ENCODE measurements at regions not wholly inside any gene's neighbourhood (a gene's known extent, or its start where the extent isn't known, plus 50 kb on each side); places are given as distances from the start of the nearest gene placed in this dataset.
A peak's percentile ranks its signal among the peaks of the same experiment; 100 is the strongest.

DNA sequence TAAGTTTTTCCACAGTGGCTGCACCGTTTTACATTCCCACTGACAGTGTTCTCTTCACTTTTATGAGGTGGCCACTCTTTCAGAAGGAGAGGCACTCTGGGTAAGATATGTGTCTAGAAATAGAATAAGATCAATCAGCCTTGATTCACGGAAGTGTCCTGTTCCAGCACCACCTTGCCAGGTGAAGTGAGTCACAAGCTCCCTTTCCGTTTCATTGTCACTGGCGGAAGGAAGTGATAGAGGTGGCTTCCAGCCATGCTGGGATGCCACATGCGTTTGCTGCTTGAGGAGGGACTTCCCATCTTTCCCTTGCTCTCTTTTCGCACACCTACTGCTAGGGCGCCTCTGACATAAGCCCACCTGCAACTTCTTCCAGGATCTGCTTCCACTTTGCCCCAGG lies 217.1 kb downstream of the PIK3R1 start:
- no peak for DNase-seq

DNA sequence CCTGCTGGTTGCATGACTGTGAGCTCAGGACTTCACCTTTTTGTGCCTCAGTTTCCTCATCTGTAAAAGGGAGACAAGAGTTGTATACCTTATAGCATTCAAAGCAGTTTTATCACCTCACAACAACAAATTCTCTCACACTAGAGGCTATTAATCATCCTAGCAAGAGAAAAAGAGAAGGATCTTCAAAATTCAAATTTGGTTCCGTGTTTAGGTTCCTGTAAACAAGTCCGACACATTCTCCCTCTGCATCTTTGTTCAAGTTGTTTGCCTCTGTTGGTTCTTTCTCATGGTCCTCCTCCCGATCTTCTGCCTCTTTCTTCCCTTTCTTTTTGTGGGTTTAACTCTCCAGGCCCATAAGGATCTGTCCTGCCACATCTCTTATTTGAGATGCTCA lies 218.0 kb downstream of the PIK3R1 start:
- no peak for DNase-seq

DNA sequence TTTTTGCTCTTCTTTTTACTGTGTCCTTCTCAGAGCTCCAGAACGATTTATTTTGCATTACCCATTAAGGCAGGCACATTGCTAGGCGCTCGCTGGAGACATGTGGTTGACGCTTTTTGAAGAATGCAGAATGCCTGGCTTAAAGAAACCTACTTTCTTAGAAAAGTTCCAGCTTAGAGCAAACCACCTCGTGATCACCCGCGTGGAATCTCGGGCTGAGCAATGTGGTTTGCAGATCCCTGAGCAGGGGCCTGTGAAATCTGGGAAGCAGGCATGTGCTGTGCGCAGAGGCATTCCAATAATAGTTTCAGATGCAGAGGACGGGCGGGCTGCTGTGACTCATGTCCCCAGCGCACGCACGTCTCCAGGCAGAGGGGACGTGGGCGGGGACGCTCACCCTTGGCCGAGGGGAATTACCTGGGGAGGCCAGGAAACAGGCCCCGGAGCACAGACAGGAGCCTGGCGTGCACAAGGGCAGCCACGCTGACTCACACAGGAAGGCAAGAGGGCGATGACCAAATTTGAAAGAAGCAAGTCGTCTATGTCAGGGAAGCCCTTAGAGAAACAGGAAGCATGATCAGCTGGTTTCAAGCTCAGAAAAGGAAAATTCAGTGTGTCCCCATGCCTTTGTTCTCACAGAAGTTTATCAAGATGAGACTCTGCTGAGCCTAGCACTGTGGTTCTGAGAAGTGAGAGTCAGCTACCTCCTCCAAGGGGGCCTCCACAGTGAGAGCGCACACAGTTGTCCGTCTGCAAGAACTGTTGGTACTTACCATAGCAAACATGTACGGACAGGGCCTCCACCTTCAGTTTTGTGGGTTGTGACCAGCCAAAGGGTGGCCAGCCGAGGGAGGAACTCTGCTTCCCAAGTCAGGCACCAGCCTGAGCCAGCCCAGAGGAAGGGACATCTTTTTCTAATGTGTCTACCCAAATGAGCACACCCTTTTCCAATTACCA lies 218.6 kb downstream of the PIK3R1 start:
- DNase-seq, result peak; percentile 89

DNA sequence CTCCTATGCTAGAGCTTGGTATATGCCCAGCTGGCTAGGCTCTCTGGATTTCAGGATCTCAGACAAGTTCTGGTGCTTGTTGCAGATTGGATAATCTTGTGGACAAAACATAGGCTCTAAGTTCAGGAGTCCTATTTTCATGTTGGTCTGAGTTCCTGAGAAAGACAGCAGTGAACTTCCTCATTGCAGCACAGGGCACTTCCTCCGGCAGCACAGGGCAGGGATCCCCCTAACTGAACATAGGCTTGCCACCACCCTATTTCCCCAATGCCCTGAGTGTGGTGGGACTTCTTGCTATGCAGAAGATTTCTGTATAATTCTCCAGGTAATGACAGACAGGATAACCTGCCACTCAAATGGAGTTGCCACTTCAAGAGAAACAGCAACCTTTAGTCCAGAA lies 220.1 kb downstream of the PIK3R1 start:
- peak; percentile 22 for DNase-seq

DNA sequence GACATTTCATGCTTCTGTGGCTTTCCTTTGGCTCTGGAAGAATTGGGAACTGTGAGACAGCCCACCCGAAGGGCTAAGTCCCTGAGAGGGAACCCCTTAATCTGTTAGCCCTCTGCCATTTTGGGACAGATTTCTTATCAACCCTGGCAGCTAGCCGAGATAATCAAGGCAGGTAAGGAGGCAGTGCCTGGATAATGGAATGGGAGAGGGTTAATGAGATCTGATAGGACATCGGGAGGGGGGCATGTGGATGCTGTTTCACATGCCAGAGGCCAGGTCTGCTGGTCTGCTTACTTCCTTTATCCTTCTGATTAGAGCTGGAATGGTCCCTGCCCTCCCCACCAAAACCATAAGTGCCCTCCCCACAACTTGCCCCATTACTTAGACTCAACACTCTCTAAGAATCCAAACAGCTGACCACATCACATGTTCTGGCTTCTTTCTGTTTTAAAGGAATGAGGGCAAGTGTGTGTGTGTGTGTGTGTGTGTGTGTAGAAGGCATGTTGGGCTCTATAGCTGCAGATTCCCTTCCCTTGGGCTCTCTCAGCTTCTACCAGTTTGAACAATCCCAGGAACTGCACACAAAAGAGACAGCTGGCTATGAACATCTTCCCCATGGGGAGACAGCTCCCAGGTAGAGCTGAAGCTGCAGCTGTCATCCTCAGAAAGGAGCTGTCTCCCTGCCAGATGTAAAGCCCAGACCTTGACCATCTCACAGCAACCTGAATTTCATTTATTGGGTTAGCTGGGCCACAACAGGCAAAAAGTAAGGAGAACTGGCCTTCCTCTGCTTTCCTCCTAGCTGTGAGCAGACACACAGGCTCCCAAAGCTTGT lies 221.3 kb downstream of the PIK3R1 start:
- peak; percentile 16 for DNase-seq

DNA sequence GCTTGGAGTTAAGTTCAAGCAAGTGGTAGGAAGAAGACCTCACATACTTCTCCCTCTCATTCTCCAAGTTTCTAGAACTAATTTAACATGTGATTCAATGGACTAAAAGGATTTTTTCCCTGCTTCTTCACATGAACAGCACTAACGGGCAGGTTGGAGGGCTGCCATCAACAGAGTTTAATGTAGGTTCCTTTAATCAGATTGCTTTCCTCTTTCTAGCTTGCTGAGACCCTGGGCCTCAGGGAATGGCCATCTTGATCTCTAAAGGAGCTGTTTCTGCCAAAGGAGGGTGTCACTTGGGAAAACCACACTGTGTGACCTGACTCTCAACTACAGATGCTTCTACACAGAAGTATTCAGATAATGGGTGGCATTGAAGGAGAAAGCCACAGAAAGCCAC lies 223.3 kb downstream of the PIK3R1 start:
- no peak for DNase-seq

DNA sequence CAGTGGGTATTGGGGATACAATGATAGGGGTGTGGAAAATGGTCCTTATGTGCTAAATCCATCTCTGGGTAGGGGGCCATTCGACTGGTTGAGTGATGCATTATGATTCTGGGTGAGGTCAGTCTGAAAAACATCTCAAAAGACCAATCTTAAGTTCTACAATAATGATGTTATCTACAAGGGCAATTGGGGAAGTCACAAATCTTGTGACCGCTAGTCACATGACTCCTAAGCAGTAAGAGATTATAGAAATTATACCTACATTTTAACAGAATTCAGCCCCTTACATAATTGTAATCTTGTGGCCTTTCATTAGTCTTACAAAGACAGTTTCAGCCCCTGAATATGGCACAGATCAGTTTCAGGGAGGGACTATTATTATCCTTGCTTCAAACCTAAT lies 224.7 kb downstream of the PIK3R1 start:
- DNase-seq, result no peak

DNA sequence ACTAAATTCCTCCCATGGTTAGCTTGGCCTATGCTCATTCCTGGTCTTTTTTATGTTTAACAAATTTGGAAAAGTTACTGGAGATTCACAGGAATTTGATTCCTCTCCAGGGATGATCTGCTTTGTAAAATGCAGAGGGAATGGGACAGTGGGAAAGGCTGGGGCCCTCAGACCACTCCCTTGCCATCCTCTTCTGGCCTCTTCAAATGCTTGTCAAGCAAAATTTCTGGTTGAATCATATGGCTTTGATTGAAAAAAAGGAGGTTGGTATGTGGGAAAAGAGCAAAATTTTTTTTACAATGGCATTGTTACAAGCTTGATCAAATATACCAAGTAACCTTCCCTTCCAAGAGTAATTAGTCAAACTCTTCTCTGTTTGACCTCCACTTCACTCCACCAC lies 225.1 kb downstream of the PIK3R1 start:
- no peak for DNase-seq

DNA sequence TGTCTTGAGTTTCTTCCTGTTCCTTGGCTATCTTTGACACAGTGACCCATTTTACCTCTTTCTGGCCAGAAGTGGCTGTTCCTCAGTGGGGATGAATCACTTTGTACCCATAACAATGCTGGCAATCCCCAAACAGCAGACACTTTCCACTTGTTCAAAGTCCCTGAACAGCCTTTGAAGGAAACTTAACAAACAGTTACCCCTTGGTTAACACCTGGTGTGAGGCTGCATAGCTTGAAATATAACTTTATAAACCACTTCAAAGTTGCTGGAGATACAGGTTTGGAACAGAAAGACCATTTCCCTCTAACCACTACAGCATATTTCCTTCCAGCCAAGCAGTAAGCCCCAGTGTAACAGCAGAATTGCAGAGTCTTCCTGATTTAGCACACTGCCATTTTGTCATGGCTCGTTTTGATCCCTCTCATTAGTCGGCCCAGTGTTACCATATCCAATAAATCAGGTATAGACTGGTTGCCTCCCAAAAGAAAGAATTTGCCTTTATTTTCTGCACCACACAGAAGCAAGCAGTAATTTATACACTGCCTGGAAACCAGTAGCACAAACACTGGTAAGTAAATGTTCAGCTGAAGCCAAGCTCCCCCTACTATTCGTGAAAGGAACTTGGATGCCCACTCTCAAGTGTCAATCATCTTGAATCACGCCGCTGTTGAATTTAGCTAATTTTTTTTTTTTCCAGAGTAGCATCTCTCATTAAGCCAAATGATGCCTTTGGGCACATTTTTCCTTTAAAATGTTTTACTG lies 225.9 kb downstream of the PIK3R1 start:
- no peak for DNase-seq

DNA sequence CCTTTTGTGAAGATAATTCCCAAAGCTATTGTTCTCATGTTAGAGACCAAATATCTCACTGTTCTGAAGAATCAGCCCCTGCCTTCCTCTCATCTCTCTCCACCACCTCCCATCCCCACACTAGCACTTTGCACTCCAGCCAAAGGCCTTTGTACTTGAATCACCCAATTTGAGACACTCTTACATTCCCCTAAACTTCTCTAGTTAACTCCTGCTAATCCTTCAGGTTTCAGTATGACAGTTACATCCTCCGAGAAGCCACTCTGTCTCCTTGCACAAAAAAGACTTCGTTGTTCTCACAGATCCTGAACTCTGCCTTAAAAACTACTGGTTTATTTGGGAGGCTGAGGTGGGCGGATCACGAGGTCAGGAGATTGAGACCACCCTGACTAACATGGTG lies 227.5 kb downstream of the PIK3R1 start:
- DNase-seq, result no peak

DNA sequence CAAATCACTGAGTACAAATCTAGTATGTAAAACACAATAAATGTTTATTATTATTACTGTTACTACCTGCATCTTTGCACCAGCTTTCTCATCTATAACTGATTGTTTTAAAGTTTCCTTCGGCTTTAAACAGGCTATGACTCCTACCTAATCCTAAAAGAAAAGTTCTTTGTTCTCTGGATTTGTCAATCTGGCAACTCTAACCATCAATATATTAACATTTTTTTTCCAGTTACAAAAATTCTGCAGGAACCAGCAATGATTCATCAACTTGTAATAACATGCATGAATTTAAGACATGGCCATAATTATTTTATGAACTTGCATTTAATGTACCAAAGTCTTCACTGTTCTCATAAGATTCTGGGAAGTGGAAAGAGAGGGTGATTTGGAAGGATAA lies 228.5 kb downstream of the PIK3R1 start:
- DNase-seq, result no peak

DNA sequence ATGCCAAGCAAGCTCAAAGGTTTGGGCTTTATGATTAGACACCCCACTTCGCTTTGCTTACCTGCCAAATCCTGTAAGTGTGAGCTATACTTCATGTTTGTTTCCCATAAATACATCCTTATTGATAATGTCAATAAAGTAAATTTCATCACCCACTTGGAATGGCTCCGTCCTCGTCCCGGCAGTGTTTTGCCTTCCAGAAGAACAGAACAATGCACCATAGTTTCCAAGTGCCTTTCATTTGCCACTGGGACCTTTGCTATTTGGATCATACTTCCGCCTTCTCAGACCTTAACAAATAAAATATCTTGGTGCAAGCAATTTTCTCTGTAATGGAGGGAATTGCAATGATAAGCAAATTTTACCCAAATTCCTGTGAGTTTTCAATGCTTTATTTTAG lies 229.3 kb downstream of the PIK3R1 start:
- no peak for DNase-seq

DNA sequence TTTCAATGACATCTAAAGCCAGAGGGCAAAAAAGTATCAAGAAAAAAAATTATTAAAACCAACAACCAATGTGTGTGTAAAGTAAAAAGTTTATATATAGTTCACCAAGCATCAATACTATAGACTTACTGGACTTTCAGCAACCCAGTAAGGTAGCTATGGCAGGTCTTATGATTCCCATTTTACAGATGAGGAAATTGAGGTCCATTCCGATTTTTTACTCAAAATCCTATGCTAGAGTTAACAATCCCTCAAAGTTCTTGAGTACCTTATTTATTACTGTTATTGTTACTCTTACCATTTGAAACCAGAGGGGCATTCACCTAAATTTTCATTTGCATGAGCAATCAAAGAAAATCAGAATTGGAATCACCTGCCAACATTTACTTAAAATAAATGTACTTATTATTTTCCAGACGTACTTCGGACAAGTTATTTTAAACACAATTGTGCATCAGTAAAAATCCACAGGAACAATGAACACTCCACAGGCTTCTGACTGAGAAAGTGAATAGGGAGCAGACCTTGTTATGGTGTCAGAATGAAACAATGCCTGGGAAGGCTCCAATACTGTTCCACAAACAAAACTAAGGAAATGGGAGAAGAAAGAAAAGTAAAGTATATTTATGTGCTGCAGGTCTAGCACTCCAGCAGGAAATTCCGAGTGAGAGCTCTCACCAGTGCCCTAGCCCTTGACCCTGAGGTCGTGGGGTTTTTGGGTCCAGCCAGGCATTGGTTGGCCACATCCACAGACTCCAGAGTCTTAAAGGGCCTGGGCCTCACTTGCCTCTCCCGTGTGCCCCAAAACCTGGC lies 229.9 kb downstream of the PIK3R1 start:
- no peak for DNase-seq

DNA sequence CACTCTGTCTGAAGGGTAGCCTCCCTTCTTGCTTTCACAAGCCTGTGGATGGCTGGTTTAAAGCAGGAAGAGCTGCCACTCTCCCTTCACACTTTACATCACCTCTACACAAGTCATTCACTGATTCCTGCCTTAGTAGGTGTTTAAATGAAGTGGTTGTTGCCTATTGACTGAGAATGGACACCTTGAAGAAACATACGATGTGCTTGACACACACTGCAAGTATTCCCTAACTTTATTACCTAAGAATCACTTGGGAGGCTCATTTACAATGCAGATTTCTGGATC lies 230.5 kb downstream of the PIK3R1 start:
- no peak for DNase-seq

DNA sequence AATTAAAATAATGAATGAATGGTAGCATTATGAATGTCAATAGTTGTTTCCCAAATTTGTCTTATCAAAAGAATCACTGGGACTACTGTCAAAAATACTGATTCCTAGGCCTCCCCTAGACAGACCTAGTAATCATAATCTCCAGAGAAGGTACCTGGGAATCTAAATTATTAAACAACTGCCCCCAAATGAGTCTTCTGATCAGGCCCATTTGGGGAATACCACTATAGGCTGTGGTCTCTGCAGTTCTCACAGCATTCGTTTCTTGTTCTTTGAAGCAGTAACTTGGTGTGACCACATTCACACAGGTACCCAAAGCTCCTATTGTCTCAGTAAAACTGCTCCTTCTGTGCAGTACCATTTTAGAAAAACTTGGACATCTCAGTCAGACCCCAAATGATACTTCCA lies 230.9 kb downstream of the PIK3R1 start:
- DNase-seq, result no peak

DNA sequence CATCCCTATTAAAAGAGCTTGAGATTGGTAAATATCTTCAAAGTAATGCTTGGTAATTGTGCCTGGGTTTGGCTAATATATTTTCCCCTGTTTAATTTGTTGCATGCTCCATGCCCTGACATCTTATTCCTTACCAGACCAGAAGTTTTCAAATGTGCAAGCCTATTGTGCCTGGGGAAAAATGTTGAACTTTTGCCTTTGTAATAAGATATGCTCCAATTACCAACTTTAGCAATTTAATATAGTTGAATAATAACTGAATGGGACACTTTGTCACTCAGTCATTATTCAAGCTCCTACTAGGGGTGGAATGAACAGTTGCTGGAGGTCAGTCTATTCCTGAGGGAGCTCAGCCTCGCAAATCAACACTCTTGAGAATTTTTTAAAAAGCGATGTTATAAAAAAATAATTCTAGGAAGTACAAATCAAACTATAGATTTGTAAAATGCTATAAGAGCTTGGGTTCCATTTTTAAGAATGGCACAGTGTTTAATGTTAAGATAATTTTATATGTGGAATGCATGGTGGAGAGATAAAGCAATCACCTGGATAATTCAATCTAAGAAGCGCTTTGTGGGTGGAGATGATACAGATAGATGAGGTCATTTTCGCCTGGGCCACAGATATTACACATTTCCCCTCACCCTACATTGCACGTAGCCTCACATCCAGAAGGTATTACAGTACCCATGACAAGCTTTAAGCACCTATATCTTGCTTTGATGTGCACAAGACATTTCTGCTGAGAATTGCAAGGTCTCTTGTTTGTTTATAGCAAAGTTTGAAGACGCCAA lies 231.8 kb downstream of the PIK3R1 start:
- DNase-seq, result no peak

DNA sequence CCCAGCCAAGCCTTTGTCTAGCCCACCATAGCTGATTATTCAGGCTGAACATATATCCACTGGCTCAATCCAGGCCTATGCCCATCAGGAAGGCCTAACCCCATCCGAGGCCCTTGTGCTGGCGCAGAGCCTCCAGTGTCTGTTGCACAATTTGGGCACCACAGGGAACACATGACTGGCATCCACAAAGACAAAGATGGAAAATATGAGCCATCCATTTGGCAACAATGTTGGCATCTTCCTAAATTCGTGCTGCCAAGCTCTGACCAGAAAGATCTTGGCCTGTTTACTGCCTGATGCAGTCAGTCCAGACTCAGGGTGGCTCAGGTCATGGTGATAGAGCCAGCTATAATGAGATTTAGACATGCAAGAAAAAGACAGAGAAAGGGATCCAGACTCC lies 233.8 kb downstream of the PIK3R1 start:
- no peak for DNase-seq

DNA sequence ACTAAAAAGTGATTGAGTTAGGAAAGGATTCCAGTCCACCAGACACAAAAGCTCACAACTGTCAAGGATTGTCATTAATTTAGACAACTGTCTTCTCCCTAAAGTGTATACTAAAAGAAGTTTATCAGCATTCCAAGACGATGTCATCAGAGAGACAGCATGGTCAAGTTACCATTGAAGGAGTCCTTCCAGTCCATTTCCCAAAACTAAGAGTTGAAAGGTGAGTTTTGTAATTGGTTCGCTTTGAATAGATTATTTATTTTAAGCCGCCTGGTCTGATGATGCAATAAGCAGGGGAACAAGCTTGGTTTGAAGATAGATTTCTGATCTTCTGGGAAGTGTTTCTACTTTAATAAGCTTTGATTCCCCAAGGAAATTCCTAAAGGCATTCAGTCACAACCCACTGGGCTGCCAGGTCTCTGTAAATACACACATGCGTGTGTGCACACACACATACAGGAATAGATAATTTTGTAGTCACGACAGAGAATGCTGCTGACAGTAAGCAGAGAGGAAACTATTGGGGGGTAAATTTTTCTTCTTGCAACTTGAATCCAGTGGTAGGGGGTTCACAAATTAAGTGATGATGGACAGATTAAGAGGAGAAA lies 234.8 kb downstream of the PIK3R1 start:
- DNase-seq, result no peak

DNA sequence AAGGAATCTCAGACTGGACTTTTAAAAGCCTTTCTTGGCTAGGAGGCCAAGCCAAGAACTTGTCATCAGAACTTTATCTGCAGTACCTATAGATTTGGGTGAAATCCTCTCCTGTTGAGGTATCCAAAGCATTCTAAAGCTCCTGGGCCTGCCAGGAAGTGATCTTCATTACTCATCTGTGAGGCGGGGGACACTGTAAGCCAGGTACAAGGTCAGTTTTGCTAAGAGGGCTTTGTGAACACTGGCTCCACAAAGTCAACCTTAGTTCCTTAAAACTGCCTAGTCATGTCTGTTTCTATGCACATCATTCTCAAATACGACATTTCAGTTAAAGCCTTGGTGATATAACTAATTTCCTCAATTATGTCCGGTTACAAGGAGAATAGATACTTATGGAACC lies 236.7 kb downstream of the PIK3R1 start:
- DNase-seq, result peak; percentile 11

DNA sequence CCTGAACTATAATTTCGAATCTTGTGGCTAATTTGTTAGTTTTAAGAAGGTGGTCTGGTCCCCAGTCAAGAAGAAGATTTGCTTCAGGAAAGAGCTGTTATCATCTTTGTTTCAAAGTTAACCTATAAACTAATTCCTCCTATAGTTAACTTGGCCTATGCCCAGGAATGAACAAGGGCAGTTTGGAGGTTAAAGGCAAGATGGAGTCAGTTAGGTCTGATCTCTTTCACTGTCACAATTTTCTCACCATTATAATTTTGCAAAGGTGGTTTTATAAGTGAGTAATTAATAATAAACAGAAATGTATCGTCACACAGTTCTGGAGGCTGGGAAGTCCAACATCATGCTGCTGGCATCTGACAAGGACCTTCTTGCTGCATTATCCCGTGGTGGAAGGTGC lies 238.6 kb downstream of the PIK3R1 start:
- DNase-seq, result no peak

DNA sequence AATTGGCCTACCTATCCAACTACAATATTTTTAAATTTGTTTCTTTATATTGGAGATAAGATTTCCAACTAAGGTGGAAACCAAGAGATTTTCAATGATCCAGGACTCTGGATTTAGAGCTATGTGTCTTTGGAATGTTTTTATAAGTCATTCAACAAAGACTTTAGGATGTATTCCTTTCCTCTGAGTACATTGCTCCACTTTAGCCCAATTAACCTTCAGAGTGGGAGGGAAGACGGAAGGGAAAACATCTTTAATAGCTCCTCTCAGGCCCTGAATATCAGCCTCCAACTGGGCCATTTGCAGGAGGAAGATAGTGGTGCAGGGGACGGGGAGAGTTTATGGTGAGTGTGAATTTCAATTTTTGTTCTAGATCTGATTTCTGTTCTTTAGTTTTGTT lies 239.2 kb downstream of the PIK3R1 start:
- no peak for DNase-seq

All from OCI-M1 (cell line).